NCI-H345 treated with DMSO at 0.1 percent for 48 hours (cell line): ENCODE measurements at regions not wholly inside any gene's neighbourhood (a gene's known extent, or its start where the extent isn't known, plus 50 kb on each side); places are given as distances from the start of the nearest gene placed in this dataset.
"Not testable (repeated sequence)": the region's sequence is repeated elsewhere in the genome, so short reads cannot be mapped to it uniquely, and the experiment has no call there.

Experiments used
- DNase-seq: peaks from one replicate; lab custom pipeline; 2025; ENCODE audit not compliant: unreplicated experiment; lab: John Stamatoyannopoulos, UW

- no peak for DNase-seq
Observed at GRCh38 chr4:152072906-152073305, 312.1 kb upstream of the GATB start.

GRCh38 chr4:152072001-152072485, 311.2 kb upstream of the GATB start:
- no peak for DNase-seq

DNA sequence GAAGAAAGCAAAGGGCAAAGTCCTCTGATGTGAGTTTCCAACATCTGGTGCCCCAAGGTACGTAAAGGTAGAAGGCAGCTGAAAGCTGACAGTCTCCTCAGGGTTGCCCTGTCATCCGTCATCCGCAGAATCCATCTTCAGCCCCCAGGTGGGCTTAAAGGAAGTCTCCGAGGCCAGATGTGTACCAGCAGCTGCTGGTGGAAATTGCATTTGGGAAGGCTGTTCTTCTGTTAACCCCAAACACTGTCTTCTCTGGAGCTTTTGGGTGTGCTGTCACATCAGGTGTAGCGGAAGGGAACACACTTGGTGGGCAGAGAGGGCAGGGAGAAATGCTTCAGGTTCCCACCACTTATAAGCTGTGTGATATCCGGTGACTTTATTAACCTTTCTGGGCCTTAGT, 310.0 kb upstream of the GATB start:
- no peak for DNase-seq

- no peak for DNase-seq
Observed at GRCh38 chr4:152068866-152069265, 308.1 kb upstream of the GATB start.

GRCh38 chr4:152065545-152065944, 304.7 kb upstream of the GATB start:
- DNase-seq: no peak

DNA sequence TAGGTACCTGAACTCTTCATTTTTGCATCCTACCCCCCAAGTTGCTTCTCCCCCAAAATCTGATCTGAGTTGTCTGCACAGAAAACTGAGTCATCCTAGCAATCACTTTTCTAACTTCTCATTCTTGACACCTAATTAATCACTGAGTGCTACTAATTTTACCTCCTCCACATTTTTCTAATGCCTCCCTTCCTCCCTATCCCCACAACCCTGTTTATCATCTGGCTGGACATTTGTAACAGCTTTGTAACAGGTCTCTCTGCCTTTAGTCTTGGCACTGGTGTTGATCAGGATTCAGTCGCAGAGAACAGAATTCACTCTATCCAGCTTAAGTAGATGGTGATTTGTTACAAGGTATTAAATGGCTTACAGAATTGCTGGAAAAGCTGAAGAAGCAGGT, 303.9 kb upstream of the GATB start:
- no peak for DNase-seq

DNA sequence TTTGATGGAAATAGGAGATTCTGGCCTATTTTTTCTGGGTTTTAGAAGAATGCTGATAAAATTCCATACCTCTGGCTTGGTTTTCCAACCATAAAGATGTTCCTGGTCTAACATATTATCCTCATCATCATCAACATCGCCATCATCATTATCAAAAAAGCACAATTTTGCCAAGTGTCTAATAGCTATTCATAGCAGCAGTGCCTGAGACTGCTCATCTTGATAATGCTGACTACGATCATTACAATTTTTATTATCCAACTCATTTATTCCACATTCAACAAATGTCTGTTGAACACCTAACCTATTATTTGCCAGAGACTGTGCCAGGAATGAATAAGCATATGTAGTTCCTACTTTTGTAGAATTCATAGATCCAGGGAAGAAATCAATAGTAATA, 303.5 kb upstream of the GATB start:
- no peak for DNase-seq

GRCh38 chr4:152063621-152064240, 302.9 kb upstream of the GATB start:
- no peak for DNase-seq

- no peak for DNase-seq
Observed at GRCh38 chr4:152062936-152063620, 302.3 kb upstream of the GATB start.

- no peak for DNase-seq
Observed at GRCh38 chr4:152054731-152055130, 293.9 kb upstream of the GATB start.

GRCh38 chr4:152052451-152053057, 291.7 kb upstream of the GATB start:
- no peak for DNase-seq

DNA sequence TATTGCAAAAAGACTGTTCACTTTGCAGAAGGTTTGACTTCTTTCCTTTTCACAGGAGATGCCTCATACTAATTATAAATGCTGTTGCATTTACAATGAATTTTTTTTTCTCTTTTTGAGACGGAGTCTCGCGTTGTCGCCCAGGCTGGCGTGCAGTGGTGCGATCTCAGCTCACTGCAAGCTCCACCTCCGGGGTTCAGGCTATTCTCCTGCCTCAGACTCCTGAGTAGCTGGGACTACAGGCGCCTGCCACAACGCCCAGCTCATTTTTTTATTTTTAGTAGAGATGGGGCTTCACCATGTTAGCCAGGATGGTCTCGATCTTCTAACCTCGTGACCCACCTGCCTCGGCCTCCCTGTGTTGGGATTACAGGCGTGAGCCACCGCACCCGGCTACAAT, 290.5 kb upstream of the GATB start:
- not testable (repeated sequence) for DNase-seq

GRCh38 chr4:152050106-152050505, 289.3 kb upstream of the GATB start:
- no peak for DNase-seq

DNA sequence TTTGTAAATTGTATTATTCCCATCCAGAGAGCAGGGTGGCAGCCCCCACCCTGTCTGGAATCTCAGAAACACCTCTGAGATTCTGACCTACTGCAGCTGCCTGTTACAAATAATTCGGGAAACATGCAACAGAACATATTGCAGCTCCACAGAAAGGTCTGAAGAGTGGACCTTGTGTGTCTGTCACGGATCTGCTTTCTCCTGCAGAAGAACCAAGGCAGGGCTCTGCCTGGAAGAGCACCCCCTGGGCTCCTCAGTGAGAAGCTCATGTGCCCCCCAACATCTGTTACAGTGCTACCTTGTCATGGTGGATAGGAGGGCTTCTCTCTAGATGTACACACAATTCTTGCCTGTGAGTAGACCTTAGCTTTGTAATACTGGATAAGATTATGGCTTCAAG, 286.6 kb upstream of the GATB start:
- no peak for DNase-seq

DNA sequence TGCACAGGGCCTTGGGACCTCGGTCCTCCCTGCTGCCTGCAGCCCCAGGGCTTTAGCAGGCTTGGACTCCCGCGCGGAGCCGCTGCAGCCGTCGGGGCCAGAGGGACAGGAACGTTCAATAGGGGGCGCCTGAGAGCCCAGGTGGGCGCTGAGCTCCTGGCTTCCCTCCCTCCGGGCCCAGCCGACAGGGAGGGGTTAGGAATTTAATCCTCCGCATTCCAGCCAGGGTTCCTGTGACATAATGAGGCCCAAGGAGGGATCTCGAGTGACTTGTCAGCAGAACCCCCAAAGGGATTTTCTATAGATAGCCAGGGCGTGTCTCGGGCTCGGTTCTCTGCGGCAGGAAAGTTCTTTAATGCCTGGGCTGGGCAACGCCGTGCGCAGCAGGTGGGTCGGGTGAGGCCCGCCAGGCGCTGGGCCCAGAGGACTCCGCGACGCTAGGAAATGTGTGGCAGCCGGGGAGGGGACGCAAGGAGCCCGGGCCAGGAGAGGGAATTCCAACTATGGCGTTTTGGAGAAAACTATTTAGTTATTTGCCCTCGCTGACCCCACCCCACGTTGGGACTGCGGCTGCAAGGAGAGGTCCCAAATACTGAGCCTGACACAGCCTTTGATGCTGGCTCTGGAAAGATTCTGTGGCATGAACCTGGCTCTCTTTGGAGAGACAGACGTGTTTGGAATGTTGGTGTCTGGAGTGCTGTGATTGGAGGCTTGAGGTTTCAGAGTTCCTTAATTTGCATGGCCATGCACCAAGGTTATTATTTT, 285.2 kb upstream of the GATB start:
- DNase-seq: no peak

GRCh38 chr4:152045449-152045806, 284.6 kb upstream of the GATB start:
- no peak for DNase-seq

DNA sequence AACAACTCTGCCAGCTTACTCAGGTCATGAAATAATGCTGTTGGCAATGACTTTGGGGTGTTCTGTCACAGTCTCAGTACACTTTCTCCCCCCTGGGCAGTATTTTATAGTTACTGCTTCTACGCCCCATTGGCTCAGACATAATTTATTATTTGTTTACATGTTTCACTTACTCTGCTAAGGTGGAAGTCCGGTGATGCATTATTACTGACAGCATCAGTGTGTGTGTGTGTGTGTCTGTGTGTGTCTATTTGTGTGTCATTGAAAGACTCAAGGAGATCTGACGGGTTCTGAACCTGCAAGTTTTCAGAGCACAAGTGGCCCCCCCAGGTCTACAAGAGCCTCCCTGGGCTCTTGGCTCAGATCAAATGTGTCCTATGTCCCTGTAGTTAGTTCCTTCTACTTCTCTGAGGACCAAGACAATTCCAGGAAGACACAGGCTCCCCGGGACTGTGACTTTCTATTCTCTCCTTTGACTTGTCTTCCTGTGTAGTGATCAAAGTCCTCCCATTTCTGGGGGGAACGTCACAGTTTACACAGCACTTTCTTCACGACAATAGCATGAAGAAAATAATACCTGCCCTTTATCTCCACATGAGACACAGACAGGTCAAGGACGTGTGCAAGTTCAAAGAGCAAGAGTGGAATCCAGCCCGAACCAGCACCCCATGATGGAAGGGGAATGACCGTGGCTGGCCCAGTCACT, 283.7 kb upstream of the GATB start:
- no peak for DNase-seq

DNA sequence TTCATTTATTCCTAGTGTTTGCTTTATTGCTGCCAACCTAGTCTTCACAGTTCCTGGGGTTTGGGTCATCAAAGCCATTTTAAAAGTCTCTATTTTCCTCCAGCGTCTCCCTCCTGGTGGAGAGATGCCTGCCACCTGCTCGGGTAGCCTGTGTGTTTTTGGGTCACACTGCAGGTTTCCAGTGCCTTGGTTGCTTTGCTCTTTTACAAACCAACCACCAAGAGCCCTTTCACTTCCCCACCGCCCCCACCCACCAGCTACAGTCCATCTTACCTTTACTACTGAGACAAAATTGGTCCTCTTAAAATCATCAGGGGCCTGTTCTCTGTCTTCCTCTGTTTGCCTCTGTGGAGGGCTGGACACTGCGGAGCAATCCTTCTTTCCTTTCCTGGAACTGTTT, 280.5 kb upstream of the GATB start:
- DNase-seq: no peak

DNA sequence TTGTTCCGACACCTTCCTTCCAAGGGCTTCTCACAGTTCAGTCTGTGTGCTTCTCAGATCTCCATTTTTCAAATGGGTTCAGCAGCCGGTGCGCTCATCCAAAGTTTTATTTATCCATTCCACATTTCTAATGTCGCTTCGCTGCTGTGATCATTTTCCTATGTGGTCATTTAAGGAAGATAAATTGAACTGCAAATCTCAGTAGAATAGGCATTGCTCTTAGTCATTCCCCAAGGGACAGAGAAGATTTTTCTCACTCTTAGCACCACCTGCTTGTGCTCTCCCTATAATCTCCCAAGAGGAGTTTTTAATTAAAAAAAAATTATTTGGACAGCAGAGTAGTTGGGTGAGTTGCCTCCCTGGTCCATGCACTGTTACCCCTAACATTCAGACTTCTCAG, 278.9 kb upstream of the GATB start:
- no peak for DNase-seq

GRCh38 chr4:152039023-152039481, 278.2 kb upstream of the GATB start:
- DNase-seq: no peak

- DNase-seq: no peak
Observed at GRCh38 chr4:152038238-152038637, 277.4 kb upstream of the GATB start.
